ENCODE measurements at regions not wholly inside any gene's neighbourhood (a gene's known extent, or its start where the extent isn't known, plus 50 kb on each side); places are given as distances from the start of the nearest gene placed in this dataset.

GRCh38 chr2:163248376-163249253, 410.0 kb upstream of the KCNH7 start:
- no peak overlapping the region for H3K4me3 ChIP-seq (ENCODE audit: low read length, poor library complexity, severe bottlenecking)
- no peaks in the 10 kb centered on the region for H3K36me3 ChIP-seq (ENCODE audit: insufficient read depth, low read length)
- no peaks in the 10 kb centered on the region for H3F3A ChIP-seq (ENCODE audit: low read depth)
- TF ChIP-seq EZH2phosphoT487 (IDR thresholded peaks at IDR 0.05; ENCODE audit: borderline replicate concordance) (no peak), CTCF (conservative IDR thresholded peaks at IDR 0.05; ENCODE audit: low read length) (no peak)
- no peak overlapping the region for H3K4me2 ChIP-seq (ENCODE audit: low read depth, low read length, poor library complexity, severe bottlenecking)
- no peaks in the 10 kb centered on the region for H3K4me1 ChIP-seq (ENCODE audit: insufficient read depth, low read length, poor library complexity, severe bottlenecking)
- no peaks in the 10 kb centered on the region for H4K20me1 ChIP-seq (ENCODE audit: insufficient read depth, low read length, poor library complexity, severe bottlenecking)
- no peaks in the 10 kb centered on the region for H3K9me3 ChIP-seq (ENCODE audit: insufficient read depth, low read depth, low read length)
- no peaks in the 10 kb centered on the region for H3K79me2 ChIP-seq (ENCODE audit: insufficient read depth, low read length)
- no peak overlapping the region for H2AFZ ChIP-seq (ENCODE audit: low read length)
- no peaks in the 10 kb centered on the region for H3K27me3 ChIP-seq (ENCODE audit: insufficient read depth, low read length, poor library complexity, severe bottlenecking)
- no peak overlapping the region for H3K9ac ChIP-seq (ENCODE audit: low read depth, low read length, poor library complexity, severe bottlenecking)
- H3K9me2 ChIP-seq (replicated peaks; ENCODE audit: low read depth, low read length) = no peaks in the 10 kb centered on the region

GRCh38 chr2:163247847-163248220, 409.3 kb upstream of the KCNH7 start:
- Histone ChIP-seq H3K4me2 (ENCODE audit: low read depth, low read length, poor library complexity, severe bottlenecking) (no peak overlapping the region), H3K4me1 (ENCODE audit: insufficient read depth, low read length, poor library complexity, severe bottlenecking) (no peaks in the 10 kb centered on the region), H3F3A (ENCODE audit: low read depth) (no peaks in the 10 kb centered on the region), H3K9me2 (replicated peaks; ENCODE audit: low read depth, low read length) (no peaks in the 10 kb centered on the region), H3K4me3 (ENCODE audit: low read length, poor library complexity, severe bottlenecking) (no peak overlapping the region), H3K36me3 (ENCODE audit: insufficient read depth, low read length) (no peaks in the 10 kb centered on the region), H3K9me3 (ENCODE audit: insufficient read depth, low read depth, low read length) (no peaks in the 10 kb centered on the region), H3K79me2 (ENCODE audit: insufficient read depth, low read length) (no peaks in the 10 kb centered on the region), H2AFZ (ENCODE audit: low read length) (no peak overlapping the region), H3K9ac (ENCODE audit: low read depth, low read length, poor library complexity, severe bottlenecking) (no peak overlapping the region), H3K27me3 (ENCODE audit: insufficient read depth, low read length, poor library complexity, severe bottlenecking) (no peaks in the 10 kb centered on the region), H4K20me1 (ENCODE audit: insufficient read depth, low read length, poor library complexity, severe bottlenecking) (no peaks in the 10 kb centered on the region)
- TF ChIP-seq EZH2phosphoT487 (IDR thresholded peaks at IDR 0.05; ENCODE audit: borderline replicate concordance) (no peak), CTCF (conservative IDR thresholded peaks at IDR 0.05; ENCODE audit: low read length) (no peak)

GRCh38 chr2:163247156-163247846, 408.7 kb upstream of the KCNH7 start:
- no peak for TF ChIP-seq CTCF (conservative IDR thresholded peaks at IDR 0.05; ENCODE audit: low read length)
- TF ChIP-seq EZH2phosphoT487 (IDR thresholded peaks at IDR 0.05; ENCODE audit: borderline replicate concordance) = no peak
- no peaks in the 10 kb centered on the region for H4K20me1 ChIP-seq (ENCODE audit: insufficient read depth, low read length, poor library complexity, severe bottlenecking)
- H3K36me3 ChIP-seq (ENCODE audit: insufficient read depth, low read length) = no peaks in the 10 kb centered on the region
- H3K27me3 ChIP-seq (ENCODE audit: insufficient read depth, low read length, poor library complexity, severe bottlenecking) = no peaks in the 10 kb centered on the region
- H3K79me2 ChIP-seq (ENCODE audit: insufficient read depth, low read length) = no peaks in the 10 kb centered on the region
- H3K4me3 ChIP-seq (ENCODE audit: low read length, poor library complexity, severe bottlenecking) = no peak overlapping the region
- no peak overlapping the region for H2AFZ ChIP-seq (ENCODE audit: low read length)
- no peaks in the 10 kb centered on the region for H3K9me2 ChIP-seq (replicated peaks; ENCODE audit: low read depth, low read length)
- no peaks in the 10 kb centered on the region for H3K4me1 ChIP-seq (ENCODE audit: insufficient read depth, low read length, poor library complexity, severe bottlenecking)
- no peaks in the 10 kb centered on the region for H3F3A ChIP-seq (ENCODE audit: low read depth)
- no peak overlapping the region for H3K9ac ChIP-seq (ENCODE audit: low read depth, low read length, poor library complexity, severe bottlenecking)
- H3K4me2 ChIP-seq (ENCODE audit: low read depth, low read length, poor library complexity, severe bottlenecking) = no peak overlapping the region
- no peaks in the 10 kb centered on the region for H3K9me3 ChIP-seq (ENCODE audit: insufficient read depth, low read depth, low read length)
